Upper lobe of left lung (tissue), 6 donors: ENCODE measurements at regions not wholly inside any gene's neighbourhood (a gene's known extent, or its start where the extent isn't known, plus 50 kb on each side); places are given as distances from the start of the nearest gene placed in this dataset.

Experiments used
- ATAC-seq, 2 donors: fragments of 200-7000 bp; cut with Tn5 transposase; one replicate each; pipeline ENCODE4 v1.9.1; 2022; ENCODE audit warnings: mild to moderate bottlenecking in 2 of 2, moderate library complexity in 2 of 2; ENCODE audit not compliant: low FRiP score in 2 of 2
- DNase-seq, 2 donors: peaks; one replicate each; pipeline ENCODE4 v3.0.0-alpha.2; 2019 to 2020
- H3K27ac ChIP-seq, 4 donors: fragments of 200-600 bp; sonication (generic); one replicate each; pipeline ENCODE4 v1.5.1; 2016 to 2019
- H3K27me3 ChIP-seq, 4 donors: fragments of 200-600 bp; sonication (generic); one replicate each; pipeline ENCODE4 v1.5.1; 2017 to 2019
- H3K36me3 ChIP-seq, 4 donors: fragments of 200-600 bp; sonication (generic); one replicate each; pipeline ENCODE4 v1.5.1; 2016 to 2019
- H3K4me1 ChIP-seq, 4 donors: fragments of 200-600 bp; sonication (generic); one replicate each; pipeline ENCODE4 v1.5.1; 2018 to 2019
- H3K4me3 ChIP-seq, 4 donors: fragments of 200-600 bp; sonication (generic); one replicate each; pipeline ENCODE4 v1.5.1; 2017 to 2019; ENCODE audit warnings: mild to moderate bottlenecking in 2 of 4, moderate library complexity in 1 of 4
- H3K9me3 ChIP-seq, 4 donors: fragments of 200-600 bp; sonication (generic); one replicate each; pipeline ENCODE4 v1.5.1; 2018 to 2019
- EP300 ChIP-seq, 4 donors: sonication (generic); formaldehyde crosslinking; IDR thresholded peaks; one replicate each; pipeline ENCODE4 v1.5.1; 2017; ENCODE audit warnings: antibody characterized with exemption in 4 of 4, control low read depth in 2 of 4
- POLR2A ChIP-seq, 4 donors: fragments of 450-650 bp; IDR thresholded peaks; one replicate each; pipeline ENCODE4 v1.5.1; 2016 to 2017; ENCODE audit warnings: antibody characterized with exemption in 4 of 4, mild to moderate bottlenecking in 2 of 4
- POLR2AphosphoS5 ChIP-seq, 2 donors: sonication (generic); formaldehyde crosslinking; IDR thresholded peaks; one replicate each; pipeline ENCODE4 v1.5.1; 2017; ENCODE audit warnings: antibody characterized with exemption in 2 of 2
- WGBS, 2 donors: methylation state at CpG; one replicate each; pipeline ENCODE4 v1.1.5; 2017 to 2018; 5-methylcytosine and 5-hydroxymethylcytosine counted together
- TF ChIP-seq, protein P1 (sequence below), 6 experiments: fragments of 450-650 bp in 4 of 6; fragments of 200-600 bp in 2 of 6; sonication (generic) in 2 of 6; IDR thresholded peaks; one replicate each; pipeline ENCODE4 v1.5.1; 2016 to 2019; ENCODE audit warnings: antibody characterized with exemption in 6 of 6
- donor health status: DM: no; HTN: no; CAD: no; lungs with moderate emphysema.
- donor health status: DM: no; HTN: yes; CAD: no; lungs with severe emphysema.

DNA sequence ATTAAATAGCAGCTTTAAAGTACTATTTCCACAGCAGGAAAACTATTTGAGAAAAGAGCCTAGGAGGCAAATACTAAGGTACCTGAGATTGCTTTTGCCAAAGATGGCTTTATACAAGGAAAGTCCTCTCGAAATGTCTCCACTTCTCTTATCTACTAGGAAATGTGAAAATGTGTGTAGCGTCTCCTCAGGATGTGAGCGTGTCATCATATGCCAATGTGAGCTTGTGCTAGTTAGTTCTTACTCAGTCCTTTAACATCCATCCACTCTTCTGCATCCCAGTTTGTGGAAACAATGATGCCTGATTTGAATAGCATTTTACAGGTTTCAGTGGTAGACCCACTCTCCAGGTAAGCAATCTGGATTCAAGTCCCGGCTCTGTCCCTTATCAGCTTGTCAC is 421.0 kb downstream of the DYNC2H1 start:
- no peak overlapping the region for H3K27ac ChIP-seq
- TF ChIP-seq, protein P1, sequence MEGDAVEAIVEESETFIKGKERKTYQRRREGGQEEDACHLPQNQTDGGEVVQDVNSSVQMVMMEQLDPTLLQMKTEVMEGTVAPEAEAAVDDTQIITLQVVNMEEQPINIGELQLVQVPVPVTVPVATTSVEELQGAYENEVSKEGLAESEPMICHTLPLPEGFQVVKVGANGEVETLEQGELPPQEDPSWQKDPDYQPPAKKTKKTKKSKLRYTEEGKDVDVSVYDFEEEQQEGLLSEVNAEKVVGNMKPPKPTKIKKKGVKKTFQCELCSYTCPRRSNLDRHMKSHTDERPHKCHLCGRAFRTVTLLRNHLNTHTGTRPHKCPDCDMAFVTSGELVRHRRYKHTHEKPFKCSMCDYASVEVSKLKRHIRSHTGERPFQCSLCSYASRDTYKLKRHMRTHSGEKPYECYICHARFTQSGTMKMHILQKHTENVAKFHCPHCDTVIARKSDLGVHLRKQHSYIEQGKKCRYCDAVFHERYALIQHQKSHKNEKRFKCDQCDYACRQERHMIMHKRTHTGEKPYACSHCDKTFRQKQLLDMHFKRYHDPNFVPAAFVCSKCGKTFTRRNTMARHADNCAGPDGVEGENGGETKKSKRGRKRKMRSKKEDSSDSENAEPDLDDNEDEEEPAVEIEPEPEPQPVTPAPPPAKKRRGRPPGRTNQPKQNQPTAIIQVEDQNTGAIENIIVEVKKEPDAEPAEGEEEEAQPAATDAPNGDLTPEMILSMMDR (IDR thresholded peaks at IDR 0.05): no peak
- TF ChIP-seq POLR2AphosphoS5 (IDR thresholded peaks at IDR 0.05) (no peak), EP300 (IDR thresholded peaks at IDR 0.05) (no peak), POLR2A (IDR thresholded peaks at IDR 0.05) (no peak)
- H3K27me3 ChIP-seq: no peaks in the 10 kb centered on the region
- no peak for DNase-seq
- 79 to 91% methylated on average over 4 of the region's 4 CpGs for WGBS, 2 donors
- no peak for ATAC-seq
- no peaks in the 10 kb centered on the region for H3K36me3 ChIP-seq
- H3K9me3 ChIP-seq: no peaks in the 10 kb centered on the region
- H3K4me1 ChIP-seq: no peaks in the 10 kb centered on the region
- no peak overlapping the region for H3K4me3 ChIP-seq

DNA sequence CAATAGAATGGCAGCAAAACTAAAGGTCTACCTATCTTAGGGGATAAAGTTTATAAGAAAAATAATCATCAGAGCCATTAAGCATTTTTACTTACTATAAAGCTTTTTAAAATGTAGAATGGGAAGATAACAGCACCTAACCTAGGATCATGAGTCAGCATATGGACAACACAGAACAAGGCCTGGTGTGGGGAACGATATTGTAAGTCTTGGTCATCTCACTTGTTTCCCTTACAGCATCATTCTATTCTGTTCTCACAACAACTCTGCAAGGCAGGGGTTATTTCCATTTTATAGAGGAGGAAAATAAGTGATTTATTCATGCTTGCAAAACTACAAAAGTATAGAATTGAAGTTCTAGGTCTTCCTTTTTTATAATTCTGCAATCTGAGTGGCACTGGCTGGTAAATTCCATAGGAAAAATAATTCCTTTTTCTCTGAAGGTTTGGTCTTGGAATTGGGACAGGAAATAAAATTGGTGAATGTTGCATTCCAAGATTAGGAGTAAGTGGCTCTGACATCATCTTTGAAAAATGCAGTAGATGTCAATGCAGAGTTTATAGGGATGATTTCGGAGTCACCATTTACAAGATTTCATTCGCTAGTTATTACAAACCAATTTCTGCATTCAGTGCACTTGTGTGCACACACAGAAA is 423.0 kb downstream of the DYNC2H1 start:
- WGBS, 2 donors: 86 to 88% methylated on average over 3 of the region's 3 CpGs
- H3K9me3 ChIP-seq: no peaks in the 10 kb centered on the region
- ATAC-seq (no peak), DNase-seq (no peak)
- H3K36me3 ChIP-seq: no peaks in the 10 kb centered on the region
- TF ChIP-seq EP300 (IDR thresholded peaks at IDR 0.05) (no peak), POLR2AphosphoS5 (IDR thresholded peaks at IDR 0.05) (no peak), POLR2A (IDR thresholded peaks at IDR 0.05) (no peak)
- TF ChIP-seq, protein P1 (IDR thresholded peaks at IDR 0.05): no peak
- H3K4me1 ChIP-seq: no peaks in the 10 kb centered on the region
- no peak overlapping the region for H3K4me3 ChIP-seq
- H3K27me3 ChIP-seq: no peaks in the 10 kb centered on the region
- no peak overlapping the region for H3K27ac ChIP-seq

DNA sequence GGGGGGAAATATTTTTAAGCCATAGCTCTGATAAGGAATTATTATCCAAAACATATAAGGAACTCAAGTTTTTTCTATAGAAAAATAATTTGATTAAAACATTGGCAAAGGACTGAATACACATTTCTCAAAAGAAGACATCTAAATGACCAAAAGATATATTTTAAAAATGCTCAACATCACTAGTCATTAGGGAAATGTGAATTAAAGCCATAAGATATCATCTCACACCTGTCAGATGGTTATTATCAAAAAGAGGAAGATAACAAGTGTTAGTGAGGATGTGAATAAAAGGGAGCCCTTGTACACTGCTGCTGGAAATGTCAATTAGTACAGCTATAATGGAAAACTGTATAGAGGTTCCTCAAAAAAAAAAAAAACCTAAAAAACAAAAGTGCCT is 425.0 kb downstream of the DYNC2H1 start:
- Histone ChIP-seq H3K4me3 (no peak overlapping the region), H3K4me1 (no peaks in the 10 kb centered on the region), H3K27ac (no peak overlapping the region), H3K36me3 (no peaks in the 10 kb centered on the region), H3K9me3 (no peaks in the 10 kb centered on the region), H3K27me3 (no peaks in the 10 kb centered on the region)
- no peak for DNase-seq
- TF ChIP-seq, protein P1 (IDR thresholded peaks at IDR 0.05): no peak
- TF ChIP-seq POLR2A (IDR thresholded peaks at IDR 0.05): no peak
- no peak for TF ChIP-seq EP300 (IDR thresholded peaks at IDR 0.05)
- TF ChIP-seq POLR2AphosphoS5 (IDR thresholded peaks at IDR 0.05): no peak
- ATAC-seq: no peak

DNA sequence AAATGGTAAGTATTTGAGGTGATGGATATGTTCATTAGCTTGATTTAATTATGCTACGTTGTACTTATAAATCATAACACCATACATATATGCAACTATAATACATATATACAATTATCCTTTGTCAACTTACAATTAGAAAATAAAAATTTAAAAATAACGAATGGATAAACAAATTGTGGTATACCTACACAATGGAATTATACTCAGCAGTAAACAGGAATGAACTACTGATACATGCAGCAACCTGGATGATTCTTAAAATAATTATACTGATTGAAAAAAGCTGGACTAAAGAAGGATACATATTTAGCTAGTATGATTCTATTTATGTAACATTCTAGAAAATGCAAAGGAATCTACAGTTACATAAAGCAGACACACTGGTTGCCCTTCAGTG is 425.7 kb downstream of the DYNC2H1 start:
- H3K27me3 ChIP-seq: no peaks in the 10 kb centered on the region
- WGBS, 2 donors: 81 to 86% methylated on average over 2 of the region's 2 CpGs
- DNase-seq: no peak

More for the DNA sequence above, 425.7 kb downstream of the DYNC2H1 start:
- no peaks in the 10 kb centered on the region for H3K4me1 ChIP-seq
- H3K27ac ChIP-seq: no peak overlapping the region
- no peak for ATAC-seq
- TF ChIP-seq, protein P1 (IDR thresholded peaks at IDR 0.05): no peak
- TF ChIP-seq POLR2AphosphoS5 (IDR thresholded peaks at IDR 0.05) (no peak), EP300 (IDR thresholded peaks at IDR 0.05) (no peak), POLR2A (IDR thresholded peaks at IDR 0.05) (no peak)
- H3K4me3 ChIP-seq: no peak overlapping the region
- H3K9me3 ChIP-seq: no peaks in the 10 kb centered on the region
- no peaks in the 10 kb centered on the region for H3K36me3 ChIP-seq
